NCI-H1105 treated with DMSO at 0.1 percent for 48 hours (cell line): ENCODE measurements at regions not wholly inside any gene's neighbourhood (a gene's known extent, or its start where the extent isn't known, plus 50 kb on each side); places are given as distances from the start of the nearest gene placed in this dataset.
"Not testable (repeated sequence)": the region's sequence is repeated elsewhere in the genome, so short reads cannot be mapped to it uniquely, and the experiment has no call there.

Experiments
- DNase-seq: peaks from one replicate; lab custom pipeline; 2025; lab: John Stamatoyannopoulos, UW

DNA sequence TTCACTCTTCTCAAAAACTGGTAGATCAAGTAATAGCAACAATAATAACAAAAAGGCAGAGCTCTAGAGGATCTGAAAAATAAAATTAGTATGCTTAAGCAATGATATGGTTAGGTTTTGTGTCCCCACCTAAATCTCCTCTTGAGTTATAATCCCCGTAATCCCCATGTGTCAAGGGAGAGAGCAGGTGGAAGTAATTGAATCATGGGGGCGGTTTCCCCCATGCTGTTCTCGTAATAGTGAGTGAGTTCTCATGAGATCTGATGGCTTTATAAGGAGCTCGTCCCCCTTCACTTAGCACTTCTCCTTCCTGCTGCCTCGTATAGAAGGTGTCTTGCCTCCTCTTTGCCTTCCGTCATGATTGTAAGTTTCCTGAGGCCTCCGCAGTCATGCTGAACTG is 60.2 kb upstream of the ABHD2 start:
- no peak for DNase-seq

DNA sequence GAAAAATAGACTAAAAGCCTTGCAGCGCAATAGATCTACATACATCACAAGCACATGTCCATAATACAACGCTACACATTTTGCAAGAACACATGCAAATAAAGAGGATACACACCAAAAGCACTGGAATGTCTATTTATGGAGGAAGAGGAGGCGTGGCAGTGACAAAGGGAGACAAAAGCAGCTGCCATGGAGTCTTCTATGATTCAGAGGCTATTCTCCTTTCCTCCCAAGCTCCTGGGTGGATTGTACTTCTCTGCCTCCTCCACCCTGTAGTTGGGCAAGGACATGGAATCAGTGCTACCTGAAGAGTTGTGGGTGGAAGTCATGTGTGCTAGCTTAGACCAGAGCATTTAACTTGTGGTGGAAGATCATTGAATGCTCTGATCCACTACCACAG is 57.9 kb upstream of the ABHD2 start:
- DNase-seq: no peak

- not testable (repeated sequence) for DNase-seq
Measured at GRCh38 chr15:89031637-89032285, 56.5 kb upstream of the ABHD2 start.

- peak; percentile 18 for DNase-seq
Measured at GRCh38 chr15:89034305-89034704, 54.0 kb upstream of the ABHD2 start.

- DNase-seq: no peak
Measured at GRCh38 chr15:89035150-89035549, 53.1 kb upstream of the ABHD2 start.

GRCh38 chr15:89035658-89036057 is 52.6 kb upstream of the ABHD2 start:
- DNase-seq: no peak

DNA sequence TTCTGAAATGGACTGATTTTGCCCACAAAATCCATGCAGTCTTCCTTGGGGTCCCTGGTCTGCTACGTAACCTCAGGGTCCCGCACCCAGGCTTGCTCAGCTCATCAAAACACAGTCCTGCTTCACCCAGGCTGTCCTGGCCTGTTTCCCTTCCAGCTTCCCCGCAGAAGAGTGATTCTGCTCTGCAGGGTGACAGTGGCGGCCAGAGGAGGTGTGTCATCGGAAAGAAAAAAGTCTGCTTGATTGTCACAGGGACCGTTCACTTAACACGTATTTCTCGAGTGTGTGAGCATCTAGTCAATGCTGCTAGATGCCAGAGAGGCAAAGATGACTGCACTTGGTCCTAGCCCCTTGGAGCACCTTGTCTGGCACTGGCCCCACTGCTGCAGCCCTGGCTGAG is 50.1 kb upstream of the ABHD2 start:
- no peak for DNase-seq
